Endothelial cell of umbilical vein (primary cell): ENCODE measurements at regions not wholly inside any gene's neighbourhood (a gene's known extent, or its start where the extent isn't known, plus 50 kb on each side); places are given as distances from the start of the nearest gene placed in this dataset.

ENCODE experiments used
- BruUV-seq: library from RNA; stranded (reverse); fragments of 400-500 nt; replicated peaks from 2 replicates; lab custom pipeline; 2021; lab: Mats Ljungman, UMichigan
- CTCF ChIA-PET: fragments of 300-600, 350-600 bp; sonication (Branson Sonifier 250); formaldehyde crosslinking; loops from one replicate; lab custom pipeline; 2021; ENCODE audit warnings: antibody characterized with exemption, inconsistent platforms; lab: Charles Lee
- POLR2A ChIA-PET: fragments of 300-600, 350-600 bp; sonication (Branson Sonifier 250); formaldehyde crosslinking; loops from one replicate; lab custom pipeline; 2021; ENCODE audit warnings: antibody characterized with exemption, inconsistent platforms; lab: Charles Lee
- DNase-seq: peaks from one replicate; pipeline ENCODE4 v3.0.0-alpha.2; 2011; ENCODE audit warnings: low read depth, low spot score
- FAIRE-seq: peaks from 2 replicates; lab custom pipeline; 2011; peaks lifted over from hg19 to GRCh38; lab: Jason Lieb, UNC
- H2AFZ ChIP-seq: 2 replicates; pipeline ENCODE4 v1.6.0; 2012; ENCODE audit warnings: low read depth, low read length, control low read depth, inconsistent platforms
- H3K27ac ChIP-seq: 2 replicates; pipeline ENCODE4 v1.5.1; 2011; ENCODE audit warnings: low read depth, mild to moderate bottlenecking, control low read depth, low read length, moderate library complexity; ENCODE audit not compliant: insufficient read depth
- H3K27me3 ChIP-seq, 2 experiments: 2 replicates each; pipeline versions ENCODE4 v1.6.0 to v1.6.1; 2011; ENCODE audit warnings: low read length in 2 of 2, mixed read lengths in 1 of 2; ENCODE audit not compliant: control insufficient read depth in 2 of 2, insufficient read depth in 2 of 2
- H3K36me3 ChIP-seq, 2 experiments: 2 replicates in 1 of 2; 3 replicates in 1 of 2; pipeline ENCODE4 v1.5.1; 2011; ENCODE audit warnings: low read length in 2 of 2, mild to moderate bottlenecking in 1 of 2, moderate library complexity in 1 of 2; ENCODE audit not compliant: control insufficient read depth in 2 of 2, insufficient read depth in 2 of 2; ENCODE audit errors: extremely low read depth in 1 of 2
- H3K4me1 ChIP-seq: 3 replicates; pipeline ENCODE4 v1.5.1; 2011; ENCODE audit warnings: mild to moderate bottlenecking, low read length; ENCODE audit not compliant: control insufficient read depth, insufficient read depth; ENCODE audit errors: extremely low read depth
- H3K4me2 ChIP-seq: 2 replicates; pipeline ENCODE4 v1.6.1; 2011; ENCODE audit warnings: low read length, control low read depth, mixed read lengths; ENCODE audit not compliant: insufficient read depth
- H3K4me3 ChIP-seq, 3 experiments: fragments of 200-600 bp in 1 of 3; sonication (generic), shearing (Covaris generic) in 1 of 3; replicated peaks in 1 of 3; 2 replicates each; pipeline ENCODE4 v1.5.1; 2011 to 2016; ENCODE audit warnings: control low read depth in 3 of 3, low read length in 3 of 3, mild to moderate bottlenecking in 2 of 3, inconsistent platforms in 1 of 3, low read depth in 1 of 3, moderate library complexity in 1 of 3; ENCODE audit not compliant: insufficient read depth in 1 of 3
- H3K79me2 ChIP-seq: 2 replicates; pipeline ENCODE4 v1.6.0; 2012; ENCODE audit warnings: low read length, inconsistent platforms; ENCODE audit not compliant: control insufficient read depth, insufficient read depth
- H3K9ac ChIP-seq: replicated peaks from 2 replicates; pipeline ENCODE3; 2011; ENCODE audit warnings: low read length, control low read depth; ENCODE audit not compliant: insufficient read depth; ENCODE audit errors: extremely low read depth
- H3K9me1 ChIP-seq: replicated peaks from 3 replicates; pipeline ENCODE4 v1.6.0; 2011; ENCODE audit warnings: mild to moderate bottlenecking, low read length; ENCODE audit not compliant: control insufficient read depth, insufficient read depth; ENCODE audit errors: extremely low read depth
- H3K9me3 ChIP-seq: replicated peaks from 2 replicates; pipeline ENCODE4 v1.5.1; 2012; ENCODE audit warnings: low read length, inconsistent platforms; ENCODE audit not compliant: control insufficient read depth, insufficient read depth
- H4K20me1 ChIP-seq: replicated peaks from 2 replicates; pipeline ENCODE3; 2011; ENCODE audit warnings: mild to moderate bottlenecking, low read length; ENCODE audit not compliant: control insufficient read depth, insufficient read depth; ENCODE audit errors: extremely low read depth
- CTCF ChIP-seq, 2 donors: IDR thresholded peaks; 1 replicate in 1 of 2; 2 replicates in 1 of 2; pipeline ENCODE4 v1.5.1; 2011; ENCODE audit warnings: low read length in 2 of 2, mild to moderate bottlenecking in 2 of 2, moderate library complexity in 2 of 2, control low read depth in 1 of 2, inconsistent platforms in 1 of 2, low read depth in 1 of 2; ENCODE audit not compliant: insufficient read depth in 1 of 2; ENCODE audit errors: extremely low read depth in 1 of 2
- EZH2 ChIP-seq: IDR thresholded peaks from 2 replicates; pipeline ENCODE4 v1.6.1; 2012; ENCODE audit warnings: borderline replicate concordance, low read depth, mild to moderate bottlenecking, moderate library complexity, low read length, inconsistent platforms; ENCODE audit not compliant: severe bottlenecking
- FOS ChIP-seq: IDR thresholded peaks from 2 replicates; pipeline ENCODE4 v1.6.1; 2011; ENCODE audit warnings: mild to moderate bottlenecking, low read length, moderate library complexity, borderline replicate concordance; ENCODE audit not compliant: insufficient read depth
- GATA2 ChIP-seq: IDR thresholded peaks from 2 replicates; pipeline ENCODE4 v1.7.0; 2011; ENCODE audit warnings: low read depth, mild to moderate bottlenecking, moderate library complexity, mixed read lengths, low read length; ENCODE audit not compliant: insufficient read length, insufficient read depth
- JUN ChIP-seq: IDR thresholded peaks from 2 replicates; pipeline ENCODE4 v1.6.1; 2011; ENCODE audit warnings: borderline replicate concordance, low read depth; ENCODE audit not compliant: insufficient read length, insufficient read depth
- MAX ChIP-seq: IDR thresholded peaks from 2 replicates; pipeline ENCODE4 v1.6.1; 2011; ENCODE audit not compliant: insufficient read depth, insufficient read length
- MYC ChIP-seq: IDR thresholded peaks from one replicate; pipeline ENCODE4 v1.6.1; 2011; ENCODE audit warnings: mild to moderate bottlenecking, low read depth, low read length
- POLR2A ChIP-seq: IDR thresholded peaks from 2 replicates; pipeline ENCODE4 v1.6.1; 2012; ENCODE audit warnings: low read depth, mild to moderate bottlenecking, control low read depth, low read length
- POLR2AphosphoS5 ChIP-seq: IDR thresholded peaks from 2 replicates; pipeline ENCODE4 v1.6.1; 2012; ENCODE audit warnings: low read depth, mild to moderate bottlenecking, control low read depth, low read length, moderate library complexity; ENCODE audit not compliant: insufficient read depth
- dilution Hi-C: fragments of 300-500 bp; cut with MboI; formaldehyde crosslinking; loops from one replicate; pipeline ENCODE4 v1.15.0; 2019; ENCODE audit warnings: low sequenced_read_pairs; ENCODE audit not compliant: extremely low pct_ligation_motif_present
- intact Hi-C: fragments of 100-400 bp; cut with micrococcal nuclease; formaldehyde crosslinking; loops from one replicate; pipeline ENCODE4 v1.10.0; 2022

GRCh38 chr7:159281573-159281972 is 136.9 kb upstream of the VIPR2 start:
- dilution Hi-C loops: no loop called here
- CTCF ChIA-PET: no interaction called here
- no peak for TF ChIP-seq POLR2AphosphoS5
- TF ChIP-seq FOS: no peak
- no peak for TF ChIP-seq EZH2
- no peak for TF ChIP-seq GATA2
- no peak for TF ChIP-seq POLR2A
- no peak for TF ChIP-seq MAX
- no peak for TF ChIP-seq MYC
- no peak for TF ChIP-seq CTCF (IDR thresholded peaks at IDR 0.05; ENCODE audit: extremely low read depth in 1 of 2, insufficient read depth in 1 of 2, low read depth in 1 of 2, low read length in 2 of 2)
- no peak for TF ChIP-seq JUN
- intact Hi-C loops: no loop called here
- no peaks in the 10 kb centered on the region for H3K27me3 ChIP-seq
- FAIRE-seq (no peak), DNase-seq (no peak)
- no peaks in the 10 kb centered on the region for H3K36me3 ChIP-seq
- no TSS peak for BruUV-seq
- no peaks in the 10 kb centered on the region for H3K4me1 ChIP-seq
- H3K4me3 ChIP-seq: no peak overlapping the region
- no peak overlapping the region for H3K27ac ChIP-seq
- H3K9me3 ChIP-seq: peaks cover 5% of the 10 kb centered on the region
- no peaks in the 10 kb centered on the region for H4K20me1 ChIP-seq
- H3K79me2 ChIP-seq: no peaks in the 10 kb centered on the region
- no peak overlapping the region for H3K4me2 ChIP-seq
- POLR2A ChIA-PET: no interaction called here
- H3K9me1 ChIP-seq: no peaks in the 10 kb centered on the region
- no peak overlapping the region for H2AFZ ChIP-seq
- no peak overlapping the region for H3K9ac ChIP-seq
